Left lung (tissue), 4 donors: ENCODE measurements at regions not wholly inside any gene's neighbourhood (a gene's known extent, or its start where the extent isn't known, plus 50 kb on each side); places are given as distances from the start of the nearest gene placed in this dataset.

Experiments
- ATAC-seq: fragments of 200-7000 bp; cut with Tn5 transposase; one replicate; pipeline ENCODE4 v1.9.1; 2020; ENCODE audit warnings: moderate library complexity
- DNase-seq, 4 donors: peaks; one replicate each; pipeline ENCODE4 v3.0.0-alpha.2; 2013 to 2020
- H3K27ac ChIP-seq, 2 donors: fragments of 200-600 bp; sonication (generic) in 1 of 2; one replicate each; pipeline versions ENCODE4 v1.5.0 to v1.8.0; 2020 to 2021
- H3K27me3 ChIP-seq, 2 donors: fragments of 200-600 bp; sonication (generic) in 1 of 2; one replicate each; pipeline versions ENCODE4 v1.5.0 to v1.8.0; 2020 to 2021
- H3K36me3 ChIP-seq, 2 donors: fragments of 200-600 bp; sonication (generic) in 1 of 2; one replicate each; pipeline versions ENCODE4 v1.5.0 to v1.8.0; 2020 to 2021
- H3K4me1 ChIP-seq, 2 donors: fragments of 200-600 bp; one replicate each; pipeline ENCODE4 v1.8.0; 2021
- H3K4me3 ChIP-seq, 2 donors: fragments of 200-600 bp; sonication (generic) in 1 of 2; one replicate each; pipeline versions ENCODE4 v1.5.0 to v1.8.0; 2020 to 2021; ENCODE audit warnings: mild to moderate bottlenecking in 1 of 2
- H3K9me3 ChIP-seq, 2 donors: fragments of 200-600 bp; sonication (generic) in 1 of 2; one replicate each; pipeline versions ENCODE4 v1.5.0 to v1.8.0; 2020 to 2021
- intact Hi-C, 2 donors: fragments of 100-400 bp; cut with DNase I; formaldehyde crosslinking; loops; one replicate each; pipeline versions ENCODE4 v1.11.2 to v1.14.2; 2022
- TF ChIP-seq, protein P1 (sequence below), 2 donors: fragments of 200-600 bp; sonication (generic) in 1 of 2; IDR thresholded peaks; one replicate each; pipeline versions ENCODE4 v1.5.0 to v1.8.0; 2021; ENCODE audit warnings: antibody characterized with exemption in 2 of 2
- donor health status: DM: no; HTN: yes; CAD: no.
- donor health status: DM: no; HTN: no; CAD: no.

GRCh38 chr4:137452799-137453198 is 79.5 kb downstream of the PCDH18 start:
- TF ChIP-seq, protein P1, sequence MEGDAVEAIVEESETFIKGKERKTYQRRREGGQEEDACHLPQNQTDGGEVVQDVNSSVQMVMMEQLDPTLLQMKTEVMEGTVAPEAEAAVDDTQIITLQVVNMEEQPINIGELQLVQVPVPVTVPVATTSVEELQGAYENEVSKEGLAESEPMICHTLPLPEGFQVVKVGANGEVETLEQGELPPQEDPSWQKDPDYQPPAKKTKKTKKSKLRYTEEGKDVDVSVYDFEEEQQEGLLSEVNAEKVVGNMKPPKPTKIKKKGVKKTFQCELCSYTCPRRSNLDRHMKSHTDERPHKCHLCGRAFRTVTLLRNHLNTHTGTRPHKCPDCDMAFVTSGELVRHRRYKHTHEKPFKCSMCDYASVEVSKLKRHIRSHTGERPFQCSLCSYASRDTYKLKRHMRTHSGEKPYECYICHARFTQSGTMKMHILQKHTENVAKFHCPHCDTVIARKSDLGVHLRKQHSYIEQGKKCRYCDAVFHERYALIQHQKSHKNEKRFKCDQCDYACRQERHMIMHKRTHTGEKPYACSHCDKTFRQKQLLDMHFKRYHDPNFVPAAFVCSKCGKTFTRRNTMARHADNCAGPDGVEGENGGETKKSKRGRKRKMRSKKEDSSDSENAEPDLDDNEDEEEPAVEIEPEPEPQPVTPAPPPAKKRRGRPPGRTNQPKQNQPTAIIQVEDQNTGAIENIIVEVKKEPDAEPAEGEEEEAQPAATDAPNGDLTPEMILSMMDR (IDR thresholded peaks at IDR 0.05), result no peak
- Histone ChIP-seq H3K4me3 (no peak overlapping the region), H3K4me1 (no peaks in the 10 kb centered on the region), H3K27me3 (no peaks in the 10 kb centered on the region), H3K27ac (no peak overlapping the region), H3K9me3 (peaks cover 0 to 2% of the 10 kb centered on the region in 2 donors), H3K36me3 (no peaks in the 10 kb centered on the region)
- DNase-seq (no peak), ATAC-seq (no peak)
- intact Hi-C loops, result no loop called here

GRCh38 chr4:137451172-137451825 is 81.0 kb downstream of the PCDH18 start:
- intact Hi-C loops, result no loop called here
- Histone ChIP-seq H3K9me3 (peaks cover 0 to 2% of the 10 kb centered on the region in 2 donors), H3K27me3 (no peaks in the 10 kb centered on the region), H3K4me1 (no peaks in the 10 kb centered on the region), H3K4me3 (no peak overlapping the region), H3K27ac (no peak overlapping the region), H3K36me3 (no peaks in the 10 kb centered on the region)
- TF ChIP-seq, protein P1 (IDR thresholded peaks at IDR 0.05), result no peak
- ATAC-seq, result no peak
- no peak for DNase-seq

DNA sequence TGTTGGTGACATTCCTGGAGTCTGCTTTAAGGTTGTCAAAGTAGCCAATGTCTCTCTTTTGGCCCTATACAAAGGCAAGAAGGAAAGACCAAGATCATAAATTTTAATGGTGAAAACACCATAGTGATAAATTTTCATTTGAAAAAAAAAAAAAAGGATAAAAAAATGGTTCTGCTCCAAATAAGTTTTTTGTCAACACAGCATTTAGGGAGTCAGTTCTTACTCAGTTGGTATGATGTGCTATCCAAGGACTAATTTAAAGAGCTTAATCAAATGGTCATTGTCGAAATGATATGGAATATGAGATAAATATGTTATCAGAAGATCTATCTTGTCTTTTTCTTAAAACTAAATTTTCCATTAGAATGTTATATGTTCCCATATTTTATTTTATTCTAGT is 83.9 kb downstream of the PCDH18 start:
- H3K4me3 ChIP-seq, result no peak overlapping the region
- TF ChIP-seq, protein P1 (IDR thresholded peaks at IDR 0.05), result no peak

DNA sequence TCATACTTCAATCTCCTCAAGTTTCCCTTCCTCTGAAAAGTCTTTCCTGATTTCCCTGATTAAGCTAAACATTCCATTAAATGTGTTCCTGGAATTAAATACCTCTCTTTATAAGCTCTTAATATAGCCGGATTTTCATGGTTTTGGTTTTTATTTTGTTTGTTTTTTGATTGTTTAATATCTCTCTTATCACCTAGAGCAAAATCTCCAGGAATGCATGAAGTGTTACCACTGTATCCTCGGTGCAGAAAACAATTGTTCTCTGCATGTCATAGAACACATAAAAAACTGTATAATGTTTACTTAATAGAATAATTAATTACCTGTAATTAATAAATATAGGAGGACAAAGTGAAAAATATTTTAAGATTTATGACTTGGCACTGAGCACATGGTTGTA is 86.2 kb downstream of the PCDH18 start:
- H3K27ac ChIP-seq, result no peak overlapping the region
- no peaks in the 10 kb centered on the region for H3K9me3 ChIP-seq
- H3K36me3 ChIP-seq, result no peaks in the 10 kb centered on the region
- no peaks in the 10 kb centered on the region for H3K4me1 ChIP-seq
- intact Hi-C loops, result no loop called here
- DNase-seq (no peak), ATAC-seq (no peak)
- no peaks in the 10 kb centered on the region for H3K27me3 ChIP-seq
- TF ChIP-seq, protein P1 (IDR thresholded peaks at IDR 0.05), result no peak
- H3K4me3 ChIP-seq, result no peak overlapping the region

More for the DNA sequence above, 83.9 kb downstream of the PCDH18 start:
- no peak for DNase-seq
- H3K9me3 ChIP-seq, result peaks cover 0 to 2% of the 10 kb centered on the region in 2 donors
- H3K36me3 ChIP-seq, result no peaks in the 10 kb centered on the region
- H3K4me1 ChIP-seq, result no peaks in the 10 kb centered on the region
- no peak for ATAC-seq
- H3K27me3 ChIP-seq, result no peaks in the 10 kb centered on the region
- intact Hi-C loops, result no loop called here
- H3K27ac ChIP-seq, result no peak overlapping the region

- no peaks in the 10 kb centered on the region for H3K9me3 ChIP-seq
- no peaks in the 10 kb centered on the region for H3K4me1 ChIP-seq
- no peaks in the 10 kb centered on the region for H3K27me3 ChIP-seq
- intact Hi-C loops, result no loop called here
- H3K27ac ChIP-seq, result no peak overlapping the region
- H3K4me3 ChIP-seq, result no peak overlapping the region
- TF ChIP-seq, protein P1 (IDR thresholded peaks at IDR 0.05), result no peak
- ATAC-seq (no peak), DNase-seq (no peak)
- H3K36me3 ChIP-seq, result no peaks in the 10 kb centered on the region
Measured at GRCh38 chr4:137443031-137443800, 89.1 kb downstream of the PCDH18 start.
